ENCODE measurements at regions not wholly inside any gene's neighbourhood (a gene's known extent, or its start where the extent isn't known, plus 50 kb on each side); places are given as distances from the start of the nearest gene placed in this dataset.

- H3K4me1 ChIP-seq (ENCODE audit: insufficient read depth, low read length, poor library complexity, severe bottlenecking) = no peaks in the 10 kb centered on the region
- POLR2A ChIA-PET = no interaction called here
Measured at GRCh38 chr7:66557214-66558200, 71.2 kb upstream of the KCTD7 start.

GRCh38 chr7:66558201-66558641 is 70.5 kb upstream of the KCTD7 start:
- H3K4me3 ChIP-seq (ENCODE audit: low read depth, low read length, poor library complexity, severe bottlenecking) = no peak overlapping the region
- TF ChIP-seq EZH2phosphoT487 (IDR thresholded peaks at IDR 0.05; ENCODE audit: borderline replicate concordance, low read depth, low read length) = no peak
- intact Hi-C loops (cut with micrococcal nuclease; ENCODE audit: unreplicated experiment) = loop anchor here (5.0 to 10.0 kb wide), 2 partner anchors 94 to 127 kb away; no protein-coding TSS in a partner anchor
- H3K27ac ChIP-seq (ENCODE audit: low read depth, low read length, poor library complexity, severe bottlenecking) = no peak overlapping the region
- no peak overlapping the region for H3K4me2 ChIP-seq (ENCODE audit: low read length)
- H3K36me3 ChIP-seq (ENCODE audit: insufficient read depth, low read length) = peaks cover 63% of the 10 kb centered on the region
- no TSS peak for BruUV-seq (replicated peaks)
- H3K9me2 ChIP-seq (ENCODE audit: insufficient read depth, low read length) = no peaks in the 10 kb centered on the region
- H3K4me1 ChIP-seq (ENCODE audit: insufficient read depth, low read length, poor library complexity, severe bottlenecking) = no peaks in the 10 kb centered on the region
- CTCF ChIA-PET (ENCODE audit: unreplicated experiment) = interaction anchor here (0.5 to 0.6 kb wide), 2 partner anchors 80 to 527 kb away, joined by 3 read pairs; no protein-coding TSS in a partner anchor
- DNase-seq (ENCODE audit: low spot score) = no peak
- H3K79me2 ChIP-seq (ENCODE audit: insufficient read depth, low read depth, low read length) = no peaks in the 10 kb centered on the region
- no peaks in the 10 kb centered on the region for H4K20me1 ChIP-seq (ENCODE audit: insufficient read depth, low read length)
- no peaks in the 10 kb centered on the region for H3K9me3 ChIP-seq (ENCODE audit: low read length)
- no peak overlapping the region for H2AFZ ChIP-seq (ENCODE audit: low read length)
- POLR2A ChIA-PET = no interaction called here

More at GRCh38 chr7:66557214-66558200, 71.2 kb upstream of the KCTD7 start:
- Histone ChIP-seq H3K27ac (ENCODE audit: low read depth, low read length, poor library complexity, severe bottlenecking) (no peak overlapping the region), H3K36me3 (ENCODE audit: insufficient read depth, low read length) (peaks cover 63% of the 10 kb centered on the region), H4K20me1 (ENCODE audit: insufficient read depth, low read length) (no peaks in the 10 kb centered on the region), H3K79me2 (ENCODE audit: insufficient read depth, low read depth, low read length) (no peaks in the 10 kb centered on the region), H3K9me3 (ENCODE audit: low read length) (no peaks in the 10 kb centered on the region), H3K4me3 (ENCODE audit: low read depth, low read length, poor library complexity, severe bottlenecking) (no peak overlapping the region), H3K9me2 (ENCODE audit: insufficient read depth, low read length) (no peaks in the 10 kb centered on the region), H2AFZ (ENCODE audit: low read length) (no peak overlapping the region), H3K4me2 (ENCODE audit: low read length) (no peak overlapping the region)
- TF ChIP-seq EZH2phosphoT487 (IDR thresholded peaks at IDR 0.05; ENCODE audit: borderline replicate concordance, low read depth, low read length) (no peak), CTCF (conservative IDR thresholded peaks at IDR 0.05; ENCODE audit: low read length) (peak; percentile 88)
- peak; percentile 58 for DNase-seq (ENCODE audit: low spot score)
- CTCF ChIA-PET (ENCODE audit: unreplicated experiment) = interaction anchor here (0.5 to 0.6 kb wide), 2 partner anchors 80 to 526 kb away, joined by 3 read pairs; no protein-coding TSS in a partner anchor
- no TSS peak for BruUV-seq (replicated peaks)
- intact Hi-C loops (cut with micrococcal nuclease; ENCODE audit: unreplicated experiment) = loop anchor here (5.0 to 10.0 kb wide), 2 partner anchors 95 to 127 kb away; no protein-coding TSS in a partner anchor

- no peak for DNase-seq (ENCODE audit: low spot score)
- H3K4me1 ChIP-seq (ENCODE audit: insufficient read depth, low read length, poor library complexity, severe bottlenecking) = no peaks in the 10 kb centered on the region
- H3K27ac ChIP-seq (ENCODE audit: low read depth, low read length, poor library complexity, severe bottlenecking) = no peak overlapping the region
- H3K79me2 ChIP-seq (ENCODE audit: insufficient read depth, low read depth, low read length) = no peaks in the 10 kb centered on the region
- TF ChIP-seq CTCF (conservative IDR thresholded peaks at IDR 0.05; ENCODE audit: low read length) = no peak
- no peak for TF ChIP-seq EZH2phosphoT487 (IDR thresholded peaks at IDR 0.05; ENCODE audit: borderline replicate concordance, low read depth, low read length)
- no peaks in the 10 kb centered on the region for H4K20me1 ChIP-seq (ENCODE audit: insufficient read depth, low read length)
- intact Hi-C loops (cut with micrococcal nuclease; ENCODE audit: unreplicated experiment) = loop anchor here (5.0 to 10.0 kb wide), 2 partner anchors 93 to 126 kb away; no protein-coding TSS in a partner anchor
- no peak overlapping the region for H3K4me2 ChIP-seq (ENCODE audit: low read length)
- H3K9me3 ChIP-seq (ENCODE audit: low read length) = no peaks in the 10 kb centered on the region
- H2AFZ ChIP-seq (ENCODE audit: low read length) = no peak overlapping the region
- BruUV-seq (replicated peaks) = no TSS peak
- no peak overlapping the region for H3K4me3 ChIP-seq (ENCODE audit: low read depth, low read length, poor library complexity, severe bottlenecking)
- peaks cover 63% of the 10 kb centered on the region for H3K36me3 ChIP-seq (ENCODE audit: insufficient read depth, low read length)
- no peaks in the 10 kb centered on the region for H3K9me2 ChIP-seq (ENCODE audit: insufficient read depth, low read length)
- ChIA-PET POLR2A (interaction anchor here (1.0 kb wide), 1 partner anchor 85 kb away, joined by 3 read pairs; no protein-coding TSS in a partner anchor), CTCF (ENCODE audit: unreplicated experiment) (no interaction called here)
Measured at GRCh38 chr7:66558660-66559465, 69.8 kb upstream of the KCTD7 start.
